ENCODE measurements at regions not wholly inside any gene's neighbourhood (a gene's known extent, or its start where the extent isn't known, plus 50 kb on each side); places are given as distances from the start of the nearest gene placed in this dataset.

DNA sequence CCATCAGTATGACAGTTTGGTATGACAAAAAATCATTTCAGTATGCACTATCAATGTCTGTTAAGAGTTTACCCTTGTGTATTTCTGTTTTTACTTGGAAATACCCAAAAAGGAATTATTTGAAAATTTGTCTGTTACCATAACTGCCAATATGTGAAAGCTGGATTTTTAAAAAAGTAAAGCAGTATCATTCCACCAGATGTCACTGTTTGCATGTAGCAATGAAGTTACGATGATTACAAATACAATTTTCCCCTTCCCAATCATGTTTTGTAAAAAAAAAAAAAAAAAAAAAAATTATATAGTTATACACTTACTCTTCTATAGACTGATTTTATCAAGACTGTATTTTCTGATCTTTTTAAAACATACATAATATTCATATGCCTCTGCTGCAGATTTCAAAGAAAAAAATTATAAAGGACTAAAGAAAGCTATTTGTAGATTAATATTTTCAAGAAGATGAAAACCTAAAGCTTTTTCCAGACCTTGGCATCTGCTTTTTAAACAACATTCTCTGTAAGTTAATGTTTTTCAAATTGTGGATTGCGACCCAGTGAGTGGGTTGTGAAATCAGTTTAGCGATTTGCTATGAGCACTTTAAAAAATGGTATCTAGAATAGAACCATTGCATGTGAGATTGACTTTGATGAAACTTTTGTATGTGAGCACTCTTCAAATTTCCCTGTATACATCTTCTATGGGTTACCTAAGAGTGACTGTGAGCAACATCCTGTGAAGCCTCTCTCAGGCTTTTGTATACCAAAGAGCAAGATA lies 114.2 kb downstream of the TTC6 start (continued):
- TF ChIP-seq ARID4B (CRISPR knock-in tag; IDR thresholded peaks at IDR 0.05; ENCODE audit: borderline replicate concordance) (no peak), PREB (CRISPR knock-in tag; IDR thresholded peaks at IDR 0.05; ENCODE audit: borderline replicate concordance) (no peak), ZNF121 (CRISPR knock-in tag; IDR thresholded peaks at IDR 0.05) (no peak)

- Mint-ChIP-seq H3K4me3 (no peak overlapping the region), H3K36me3 (no peaks in the 10 kb centered on the region), H3K9me3 (peaks cover 9% of the 10 kb centered on the region), H3K4me1 (peaks cover 8% of the 10 kb centered on the region), H3K27me3 (ENCODE audit: low read depth) (no peaks in the 10 kb centered on the region; the same call in 1 of the 2 replicates), H3K27ac (no peak overlapping the region)
- TF ChIP-seq, protein P1, sequence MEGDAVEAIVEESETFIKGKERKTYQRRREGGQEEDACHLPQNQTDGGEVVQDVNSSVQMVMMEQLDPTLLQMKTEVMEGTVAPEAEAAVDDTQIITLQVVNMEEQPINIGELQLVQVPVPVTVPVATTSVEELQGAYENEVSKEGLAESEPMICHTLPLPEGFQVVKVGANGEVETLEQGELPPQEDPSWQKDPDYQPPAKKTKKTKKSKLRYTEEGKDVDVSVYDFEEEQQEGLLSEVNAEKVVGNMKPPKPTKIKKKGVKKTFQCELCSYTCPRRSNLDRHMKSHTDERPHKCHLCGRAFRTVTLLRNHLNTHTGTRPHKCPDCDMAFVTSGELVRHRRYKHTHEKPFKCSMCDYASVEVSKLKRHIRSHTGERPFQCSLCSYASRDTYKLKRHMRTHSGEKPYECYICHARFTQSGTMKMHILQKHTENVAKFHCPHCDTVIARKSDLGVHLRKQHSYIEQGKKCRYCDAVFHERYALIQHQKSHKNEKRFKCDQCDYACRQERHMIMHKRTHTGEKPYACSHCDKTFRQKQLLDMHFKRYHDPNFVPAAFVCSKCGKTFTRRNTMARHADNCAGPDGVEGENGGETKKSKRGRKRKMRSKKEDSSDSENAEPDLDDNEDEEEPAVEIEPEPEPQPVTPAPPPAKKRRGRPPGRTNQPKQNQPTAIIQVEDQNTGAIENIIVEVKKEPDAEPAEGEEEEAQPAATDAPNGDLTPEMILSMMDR (IDR thresholded peaks at IDR 0.05) = no peak
- TF ChIP-seq E2F4 (CRISPR knock-in tag; IDR thresholded peaks at IDR 0.05; ENCODE audit: borderline replicate concordance, low read depth) = no peak
- TF ChIP-seq, protein P2, sequence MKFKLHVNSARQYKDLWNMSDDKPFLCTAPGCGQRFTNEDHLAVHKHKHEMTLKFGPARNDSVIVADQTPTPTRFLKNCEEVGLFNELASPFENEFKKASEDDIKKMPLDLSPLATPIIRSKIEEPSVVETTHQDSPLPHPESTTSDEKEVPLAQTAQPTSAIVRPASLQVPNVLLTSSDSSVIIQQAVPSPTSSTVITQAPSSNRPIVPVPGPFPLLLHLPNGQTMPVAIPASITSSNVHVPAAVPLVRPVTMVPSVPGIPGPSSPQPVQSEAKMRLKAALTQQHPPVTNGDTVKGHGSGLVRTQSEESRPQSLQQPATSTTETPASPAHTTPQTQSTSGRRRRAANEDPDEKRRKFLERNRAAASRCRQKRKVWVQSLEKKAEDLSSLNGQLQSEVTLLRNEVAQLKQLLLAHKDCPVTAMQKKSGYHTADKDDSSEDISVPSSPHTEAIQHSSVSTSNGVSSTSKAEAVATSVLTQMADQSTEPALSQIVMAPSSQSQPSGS (CRISPR knock-in tag; IDR thresholded peaks at IDR 0.05; ENCODE audit: borderline replicate concordance, low read depth) = no peak
- no peak for TF ChIP-seq ZNF121 (CRISPR knock-in tag; IDR thresholded peaks at IDR 0.05)
- TF ChIP-seq KAT7 (CRISPR knock-in tag; IDR thresholded peaks at IDR 0.05; ENCODE audit: borderline replicate concordance) = no peak
- ChIA-PET POLR2A (no interaction called here), CTCF (interaction anchor here (3.1 kb wide), 1 partner anchor 163 kb away, joined by 61 read pairs; no protein-coding TSS in a partner anchor)
- ATAC-seq (no peak), DNase-seq (ENCODE audit: low spot score) (no peak)
Observed at GRCh38 chr14:37711356-37711830, 116.0 kb downstream of the TTC6 start.

DNA sequence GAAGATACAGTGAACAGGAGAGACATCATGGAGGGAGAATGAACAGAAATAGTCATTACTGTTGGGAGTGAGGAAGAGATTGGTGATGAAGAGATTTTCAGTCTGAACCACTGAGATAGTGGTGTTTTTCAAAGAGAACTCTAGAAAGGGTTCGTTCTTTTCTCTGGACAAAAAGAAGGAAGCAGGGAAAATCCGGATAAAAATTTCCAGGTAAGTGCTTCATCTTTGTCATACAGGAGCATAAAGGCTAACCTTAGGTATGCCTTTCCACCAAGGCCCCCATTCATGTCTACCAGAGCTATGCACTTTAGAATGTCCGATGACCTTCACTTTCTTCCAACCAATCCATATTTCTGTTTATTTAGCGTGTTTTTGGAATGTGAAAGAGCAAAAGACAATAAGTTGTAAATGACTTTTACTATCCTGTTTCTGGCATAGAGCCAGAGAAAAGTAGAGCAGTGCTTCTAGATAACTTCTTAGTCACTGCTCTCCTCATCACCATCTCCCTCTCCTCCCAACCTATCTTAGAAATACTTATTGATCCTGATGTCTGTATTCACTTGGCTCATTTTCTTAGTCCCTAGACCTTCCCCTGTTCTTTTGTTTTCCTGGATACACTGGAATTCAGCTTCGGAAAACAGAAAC lies 116.5 kb downstream of the TTC6 start:
- ATAC-seq (no peak), DNase-seq (ENCODE audit: low spot score) (no peak)
- H3K36me3 Mint-ChIP-seq = no peaks in the 10 kb centered on the region
- CTCF ChIA-PET = interaction anchor here (3.1 kb wide), 1 partner anchor 162 kb away, joined by 61 read pairs; no protein-coding TSS in a partner anchor
- H3K9me3 Mint-ChIP-seq = peaks cover 9% of the 10 kb centered on the region
- no peak overlapping the region for H3K27ac Mint-ChIP-seq
- POLR2A ChIA-PET = no interaction called here
- no peak overlapping the region for H3K4me3 Mint-ChIP-seq
- no peaks in the 10 kb centered on the region for H3K27me3 Mint-ChIP-seq (ENCODE audit: low read depth)
- H3K4me1 Mint-ChIP-seq = peaks cover 8% of the 10 kb centered on the region
- TF ChIP-seq SMAD3 (CRISPR knock-in tag; IDR thresholded peaks at IDR 0.05; ENCODE audit: borderline replicate concordance) = no peak
- TF ChIP-seq ELF4 (CRISPR knock-in tag; IDR thresholded peaks at IDR 0.05; ENCODE audit: low read depth) = no peak
- no peak for TF ChIP-seq NFYB (CRISPR knock-in tag; conservative IDR thresholded peaks at IDR 0.05; ENCODE audit: low read depth)
- TF ChIP-seq MLX (CRISPR knock-in tag; IDR thresholded peaks at IDR 0.05) = no peak
- no peak for TF ChIP-seq OVOL2 (CRISPR knock-in tag; IDR thresholded peaks at IDR 0.05; ENCODE audit: borderline replicate concordance)
- no peak for TF ChIP-seq JUN (CRISPR knock-in tag; IDR thresholded peaks at IDR 0.05)
- no peak for TF ChIP-seq TP53 (CRISPR knock-in tag; IDR thresholded peaks at IDR 0.05)
- TF ChIP-seq, protein P2 (CRISPR knock-in tag; IDR thresholded peaks at IDR 0.05; ENCODE audit: borderline replicate concordance, low read depth) = no peak
- no peak for TF ChIP-seq FOXJ3 (CRISPR knock-in tag; IDR thresholded peaks at IDR 0.05; ENCODE audit: borderline replicate concordance)

Measured in WTC11 (cell line).